ENCODE measurements at regions not wholly inside any gene's neighbourhood (a gene's known extent, or its start where the extent isn't known, plus 50 kb on each side); places are given as distances from the start of the nearest gene placed in this dataset.

- 38% methylated on average over 1 of the region's 1 CpG for WGBS
- DNase-seq (ENCODE audit: low spot score in 2 of 2), result no peak
- no peak overlapping the region for H3K4me3 ChIP-seq
- no peaks in the 10 kb centered on the region for H3K9me3 ChIP-seq
- no peaks in the 10 kb centered on the region for H3K36me3 ChIP-seq
- no peaks in the 10 kb centered on the region for H3K27me3 ChIP-seq
- no peak for TF ChIP-seq CTCF (IDR thresholded peaks at IDR 0.05)
- no peak for TF ChIP-seq POLR2AphosphoS5 (IDR thresholded peaks at IDR 0.05)
- peaks cover 20% of the 10 kb centered on the region for H3K4me1 ChIP-seq
- H3K27ac ChIP-seq, result no peak overlapping the region
These were observed 152.1 kb upstream of the STMND1 start for GRCh38 chr6:16949716-16950115.

- no peak overlapping the region for H3K27ac ChIP-seq
- H3K4me1 ChIP-seq, result peaks cover 20% of the 10 kb centered on the region
- no peaks in the 10 kb centered on the region for H3K36me3 ChIP-seq
- TF ChIP-seq CTCF (IDR thresholded peaks at IDR 0.05) (no peak), EP300 (IDR thresholded peaks at IDR 0.05) (no peak), POLR2A (IDR thresholded peaks at IDR 0.05) (no peak), POLR2AphosphoS5 (IDR thresholded peaks at IDR 0.05) (no peak)
- DNase-seq (ENCODE audit: low spot score in 2 of 2), result no peak
- no peaks in the 10 kb centered on the region for H3K9me3 ChIP-seq
- WGBS, result 88% methylated on average over 2 of the region's 2 CpGs
- H3K27me3 ChIP-seq, result no peaks in the 10 kb centered on the region
- no peak overlapping the region for H3K4me3 ChIP-seq
These were observed 153.5 kb upstream of the STMND1 start for GRCh38 chr6:16948396-16948795.

- no peaks in the 10 kb centered on the region for H3K27me3 ChIP-seq
- no peak for DNase-seq (ENCODE audit: low spot score in 2 of 2)
- H3K4me3 ChIP-seq, result no peak overlapping the region
- peak in 1 of 3 donors; percentile 80 for TF ChIP-seq POLR2AphosphoS5 (IDR thresholded peaks at IDR 0.05)
- no peak for TF ChIP-seq CTCF (IDR thresholded peaks at IDR 0.05)
- WGBS, result 4% methylated on average over 4 of the region's 4 CpGs
- peak overlapping the region; percentile 53 for H3K27ac ChIP-seq
- H3K4me1 ChIP-seq, result peaks cover 20% of the 10 kb centered on the region
- H3K36me3 ChIP-seq, result no peaks in the 10 kb centered on the region
- H3K9me3 ChIP-seq, result no peaks in the 10 kb centered on the region
These were observed 154.4 kb upstream of the STMND1 start for GRCh38 chr6:16947375-16948015.

- no peaks in the 10 kb centered on the region for H3K36me3 ChIP-seq
- DNase-seq (ENCODE audit: low spot score in 2 of 2), result no peak
- H3K27me3 ChIP-seq, result no peaks in the 10 kb centered on the region
- TF ChIP-seq CTCF (IDR thresholded peaks at IDR 0.05) (no peak), POLR2AphosphoS5 (IDR thresholded peaks at IDR 0.05) (no peak), POLR2A (IDR thresholded peaks at IDR 0.05) (no peak), EP300 (IDR thresholded peaks at IDR 0.05) (no peak)
- peaks cover 17% of the 10 kb centered on the region for H3K4me1 ChIP-seq
- H3K9me3 ChIP-seq, result no peaks in the 10 kb centered on the region
- no peak overlapping the region for H3K4me3 ChIP-seq
- 89% methylated on average over 3 of the region's 3 CpGs for WGBS
- no peak overlapping the region for H3K27ac ChIP-seq
These were observed 157.3 kb upstream of the STMND1 start for GRCh38 chr6:16944596-16944995.

GRCh38 chr6:16939839-16940238 lies 162.0 kb upstream of the STMND1 start:
- H3K27me3 ChIP-seq, result no peaks in the 10 kb centered on the region
- no peak overlapping the region for H3K27ac ChIP-seq
- H3K36me3 ChIP-seq, result no peaks in the 10 kb centered on the region
- no peak for TF ChIP-seq POLR2A (IDR thresholded peaks at IDR 0.05)
- no peak for TF ChIP-seq CTCF (IDR thresholded peaks at IDR 0.05)
- TF ChIP-seq POLR2AphosphoS5 (IDR thresholded peaks at IDR 0.05), result no peak
- TF ChIP-seq EP300 (IDR thresholded peaks at IDR 0.05), result no peak
- no peak overlapping the region for H3K4me3 ChIP-seq
- H3K4me1 ChIP-seq, result no peaks in the 10 kb centered on the region
- WGBS, result 74% methylated on average over 5 of the region's 5 CpGs
- no peaks in the 10 kb centered on the region for H3K9me3 ChIP-seq
- DNase-seq (ENCODE audit: low spot score in 2 of 2), result no peak

Measured in suprapubic skin (tissue), 4 donors.